Heart left ventricle (tissue), 13 donors: ENCODE measurements at regions not wholly inside any gene's neighbourhood (a gene's known extent, or its start where the extent isn't known, plus 50 kb on each side); places are given as distances from the start of the nearest gene placed in this dataset.

Source experiments
- CTCF ChIP-seq, 12 donors: fragments of 200-600 bp; sonication (generic) in 4 of 12; IDR thresholded peaks; one replicate each; pipeline versions ENCODE4 v1.5.0 to v1.8.0; 2018 to 2022; ENCODE audit warnings: antibody characterized with exemption in 12 of 12, mild to moderate bottlenecking in 5 of 12
- POLR2A ChIP-seq, 2 donors: fragments of 450-650 bp; IDR thresholded peaks; one replicate each; pipeline ENCODE4 v1.6.1; 2017; ENCODE audit warnings: antibody characterized with exemption in 2 of 2, mild to moderate bottlenecking in 2 of 2, moderate library complexity in 2 of 2
- donor health status: ischemic (EF 13 %, LVEDD 7.1; RV severe dilation, severe dysfunction).
- donor health status: DM: no; HTN: yes; CAD: no.
- donor health status: DM: no; HTN: no; CAD: no.
- donor health status: ischemic (EF 25% LVEDD 6.9; RV normal size, moderate dysfunction).
- donor health status: ischemic (EF 25% LVEDD 5.7; RV mildly dilated, moderate dysfunction).
- donor health status: ischemic (EF 35%, LVEDD 5.7; RV mildly dilated, moderate dysfunction).
- donor health status: nonischemic (EF 11% LVEDD 7.7; RV severe dilation, severe dysfunction).
- donor health status: DM: yes; HTN: yes; CAD: no.
- donor health status: PGD.
- donor health status: ischemic (EF 29% LVEDD 5.4; RV normal size, mild dysfunction).
- donor health status: nonischemic (EF 23%, LVEDD 6.1; RV moderate dilation, normal function).

GRCh38 chr17:69608141-69608540 is 193.6 kb downstream of the MAP2K6 start:
- no peak for TF ChIP-seq POLR2A (IDR thresholded peaks at IDR 0.05)
- no peak for TF ChIP-seq CTCF (IDR thresholded peaks at IDR 0.05)
